H7 (cell line): ENCODE measurements at regions not wholly inside any gene's neighbourhood (a gene's known extent, or its start where the extent isn't known, plus 50 kb on each side); places are given as distances from the start of the nearest gene placed in this dataset.
"Not testable (repeated sequence)": the region's sequence is repeated elsewhere in the genome, so short reads cannot be mapped to it uniquely, and the experiment has no call there.

ENCODE experiments used
- DNase-seq: peaks from one replicate; pipeline ENCODE4 v3.0.0; 2012
- H3K27me3 ChIP-seq: 2 replicates; pipeline ENCODE4 v1.6.0; 2011; ENCODE audit warnings: mild to moderate bottlenecking, low read length; ENCODE audit not compliant: control insufficient read depth, insufficient read depth
- H3K36me3 ChIP-seq: replicated peaks from 2 replicates; pipeline ENCODE4 v1.5.1; 2011; ENCODE audit warnings: low read length; ENCODE audit not compliant: control insufficient read depth, insufficient read depth
- H3K4me3 ChIP-seq: 2 replicates; pipeline ENCODE4 v1.5.1; 2011; ENCODE audit warnings: low read depth, mild to moderate bottlenecking, control low read depth, low read length, moderate library complexity; ENCODE audit not compliant: insufficient read depth

GRCh38 chr3:110393941-110394340, 677.7 kb upstream of the NECTIN3 start:
- Histone ChIP-seq H3K36me3 (no peaks in the 10 kb centered on the region), H3K27me3 (no peaks in the 10 kb centered on the region), H3K4me3 (no peak overlapping the region)
- no peak for DNase-seq

DNA sequence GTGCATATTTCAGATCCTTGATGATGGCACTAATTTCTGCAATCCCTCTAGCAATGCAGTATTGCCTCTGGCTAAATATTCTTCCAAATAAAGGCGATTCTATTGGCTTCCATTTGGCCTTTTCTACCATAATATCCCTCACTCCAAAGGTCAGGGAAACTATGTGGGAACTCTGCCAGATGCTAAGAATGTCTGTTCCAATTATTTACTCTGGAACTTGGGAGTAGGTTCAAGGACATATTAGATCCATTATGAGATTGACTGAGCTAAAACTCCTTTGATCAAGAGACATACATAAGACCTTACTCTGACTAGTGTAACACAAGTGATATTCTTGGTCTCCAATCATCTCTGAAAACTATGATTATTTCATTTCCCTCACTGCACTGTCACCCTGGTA, 674.5 kb upstream of the NECTIN3 start:
- no peak overlapping the region for H3K4me3 ChIP-seq
- no peak for DNase-seq
- no peaks in the 10 kb centered on the region for H3K27me3 ChIP-seq
- H3K36me3 ChIP-seq: no peaks in the 10 kb centered on the region

DNA sequence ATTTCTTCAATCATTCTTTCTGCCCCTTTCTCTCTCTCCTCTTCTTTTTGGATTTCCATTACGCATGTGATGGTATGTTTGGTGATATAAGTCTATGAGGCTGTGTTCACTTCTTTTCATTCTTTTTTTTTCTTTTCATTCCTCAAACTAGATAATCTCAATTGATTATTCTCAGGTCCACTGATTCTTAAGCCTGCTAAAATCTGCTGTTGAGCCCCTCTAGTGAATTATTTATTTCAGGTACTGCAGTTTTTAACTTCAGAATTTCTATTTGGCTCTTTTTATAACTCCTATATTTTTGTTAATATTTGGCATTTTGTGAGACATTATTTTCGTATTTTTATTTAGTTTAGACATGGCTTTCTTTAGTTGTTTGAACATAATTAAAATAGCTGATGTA, 671.3 kb upstream of the NECTIN3 start:
- H3K4me3 ChIP-seq: no peak overlapping the region
- H3K27me3 ChIP-seq: no peaks in the 10 kb centered on the region
- no peak for DNase-seq
- H3K36me3 ChIP-seq: no peaks in the 10 kb centered on the region

DNA sequence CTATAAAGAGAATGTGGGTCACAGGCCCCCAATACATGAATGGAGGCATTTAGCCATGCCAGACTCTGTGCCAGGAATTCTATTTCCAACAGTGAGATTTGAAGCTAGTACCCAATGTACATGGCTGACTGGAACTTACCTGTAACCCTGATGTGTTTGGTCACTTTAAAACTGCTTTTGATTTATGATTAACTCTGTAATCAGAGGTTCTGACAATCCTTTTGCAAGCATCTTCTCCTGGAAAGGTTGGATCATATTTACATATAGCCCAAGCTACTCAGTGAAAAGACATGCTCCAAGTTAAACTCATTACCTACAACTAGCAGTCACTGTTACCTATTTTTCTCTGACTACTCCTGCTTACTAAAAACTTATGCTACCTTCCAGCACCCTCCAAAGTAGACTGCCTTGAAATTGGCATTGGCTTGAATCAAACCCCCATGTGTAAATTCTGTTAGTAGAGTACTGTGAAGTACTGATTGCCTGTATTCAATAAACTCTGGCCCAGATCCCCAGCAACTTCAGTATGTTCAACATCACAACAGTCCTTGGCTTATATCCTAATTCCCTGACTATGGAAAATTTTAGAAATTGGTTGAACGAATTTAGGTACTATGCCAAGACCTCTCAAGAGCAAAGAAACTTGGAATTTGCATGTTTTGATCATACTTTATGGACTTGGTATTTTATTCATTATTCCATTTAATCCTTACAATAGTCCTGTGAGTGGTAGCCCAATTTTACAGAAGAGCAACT, 665.6 kb upstream of the NECTIN3 start:
- no peaks in the 10 kb centered on the region for H3K27me3 ChIP-seq
- H3K36me3 ChIP-seq: no peaks in the 10 kb centered on the region
- no peak for DNase-seq
- no peak overlapping the region for H3K4me3 ChIP-seq

- no peaks in the 10 kb centered on the region for H3K27me3 ChIP-seq
- no peak overlapping the region for H3K4me3 ChIP-seq
- DNase-seq: no peak
- no peaks in the 10 kb centered on the region for H3K36me3 ChIP-seq
Observed at GRCh38 chr3:110413266-110413665, 658.4 kb upstream of the NECTIN3 start.

GRCh38 chr3:110413807-110414748, 657.5 kb upstream of the NECTIN3 start:
- Histone ChIP-seq H3K36me3 (no peaks in the 10 kb centered on the region), H3K4me3 (no peak overlapping the region), H3K27me3 (no peaks in the 10 kb centered on the region)
- no peak for DNase-seq

DNA sequence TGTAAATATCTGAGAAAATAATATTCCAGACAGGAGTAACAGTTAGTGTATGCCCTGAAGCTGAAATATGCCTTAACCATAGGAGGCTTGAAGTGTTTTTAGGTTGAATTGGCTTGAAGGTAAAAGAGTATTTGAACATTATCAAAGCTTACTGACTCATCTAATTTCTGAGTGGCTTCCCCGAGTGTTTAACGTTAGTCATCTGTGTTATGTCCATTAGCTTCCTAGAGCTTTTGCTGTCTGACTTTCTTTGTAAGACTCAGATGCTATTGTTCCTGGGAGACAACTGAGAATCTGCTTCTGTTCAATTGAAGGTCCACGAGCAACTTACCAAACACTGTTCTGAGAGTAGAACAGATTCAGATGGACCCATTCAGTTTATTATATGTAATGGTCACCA, 656.8 kb upstream of the NECTIN3 start:
- no peak for DNase-seq
- Histone ChIP-seq H3K36me3 (no peaks in the 10 kb centered on the region), H3K27me3 (no peaks in the 10 kb centered on the region), H3K4me3 (no peak overlapping the region)

DNA sequence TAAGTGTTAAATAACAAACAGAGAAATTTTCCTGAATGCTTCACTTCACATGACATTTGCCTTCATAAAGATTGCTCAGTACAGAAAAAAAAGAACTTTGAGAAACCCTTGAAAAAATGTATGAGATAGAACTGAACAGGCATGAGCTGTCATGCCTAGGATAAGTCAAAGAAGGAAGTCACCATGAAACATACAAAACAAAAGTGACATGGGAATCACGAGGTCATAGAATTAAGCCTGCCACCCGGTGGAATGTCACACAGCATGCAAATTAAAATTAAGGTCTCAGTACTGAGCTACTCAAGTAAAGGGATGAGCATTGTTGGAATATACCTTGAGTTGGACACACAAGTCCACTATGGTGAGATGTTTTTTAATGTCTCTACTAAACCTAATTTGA, 652.5 kb upstream of the NECTIN3 start:
- Histone ChIP-seq H3K36me3 (no peaks in the 10 kb centered on the region), H3K27me3 (no peaks in the 10 kb centered on the region), H3K4me3 (no peak overlapping the region)
- no peak for DNase-seq

DNA sequence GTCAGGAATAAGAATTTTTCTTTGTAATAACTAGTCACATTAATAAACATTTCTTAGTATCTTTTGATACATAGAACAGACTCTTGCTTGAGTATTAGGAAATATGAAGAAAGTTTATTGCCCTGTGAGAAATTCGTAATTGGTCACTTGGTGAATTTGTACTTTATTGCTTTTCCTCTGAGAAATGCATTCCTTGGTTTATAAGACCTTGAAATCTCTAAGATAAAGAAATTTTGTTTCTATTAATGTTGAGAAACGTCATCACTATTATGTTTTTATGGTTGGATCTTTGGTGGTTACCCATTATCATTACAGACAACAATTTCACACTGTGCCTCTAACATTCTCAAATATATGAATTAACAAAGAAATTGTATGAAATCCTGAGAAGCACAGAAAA, 652.0 kb upstream of the NECTIN3 start:
- Histone ChIP-seq H3K4me3 (no peak overlapping the region), H3K27me3 (no peaks in the 10 kb centered on the region), H3K36me3 (no peaks in the 10 kb centered on the region)
- no peak for DNase-seq

- no peak overlapping the region for H3K4me3 ChIP-seq
- no peaks in the 10 kb centered on the region for H3K27me3 ChIP-seq
- no peak for DNase-seq
- H3K36me3 ChIP-seq: no peaks in the 10 kb centered on the region
Observed at GRCh38 chr3:110420158-110420641, 651.4 kb upstream of the NECTIN3 start.

GRCh38 chr3:110423276-110423675, 648.3 kb upstream of the NECTIN3 start:
- no peaks in the 10 kb centered on the region for H3K36me3 ChIP-seq
- H3K4me3 ChIP-seq: no peak overlapping the region
- H3K27me3 ChIP-seq: no peaks in the 10 kb centered on the region
- DNase-seq: no peak

DNA sequence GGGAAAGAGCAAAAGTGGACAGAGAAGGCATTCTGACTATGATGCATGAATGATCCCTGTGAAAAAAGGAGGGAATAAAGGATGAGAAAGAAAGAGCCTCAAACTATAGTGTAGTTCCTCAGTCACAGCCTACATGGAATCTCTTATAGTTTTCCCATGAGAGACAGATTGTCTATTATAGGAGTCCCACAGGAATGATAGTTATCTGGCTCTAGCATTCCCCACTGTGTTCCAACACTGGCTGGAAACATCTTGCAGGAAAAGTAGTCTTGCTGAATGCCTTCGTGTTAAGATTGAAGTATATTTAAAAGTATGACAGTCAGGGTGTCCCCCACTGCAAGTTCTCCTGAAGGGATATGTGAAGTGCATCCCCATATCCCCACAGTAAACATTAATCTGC, 641.5 kb upstream of the NECTIN3 start:
- Histone ChIP-seq H3K27me3 (no peaks in the 10 kb centered on the region), H3K4me3 (no peak overlapping the region), H3K36me3 (no peaks in the 10 kb centered on the region)
- DNase-seq: no peak

DNA sequence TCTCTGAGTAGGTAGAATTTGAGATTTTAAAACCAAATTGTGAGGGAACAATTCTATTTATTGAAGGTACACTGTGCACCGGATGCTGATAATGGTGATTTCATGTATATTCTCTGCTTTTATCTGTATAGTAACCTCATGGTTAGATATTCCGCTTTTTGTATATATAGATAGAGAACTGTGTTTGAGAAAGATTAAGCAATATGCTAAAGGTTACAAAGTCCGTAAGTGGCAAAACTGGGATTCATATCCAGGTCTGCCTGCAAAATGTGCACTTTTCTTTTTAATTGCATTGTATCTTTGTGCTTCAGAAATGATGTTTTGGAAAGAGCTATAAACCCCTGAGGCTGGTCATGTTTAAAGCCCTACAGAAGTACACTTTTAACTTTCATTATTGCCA, 635.4 kb upstream of the NECTIN3 start:
- Histone ChIP-seq H3K4me3 (no peak overlapping the region), H3K36me3 (no peaks in the 10 kb centered on the region), H3K27me3 (no peaks in the 10 kb centered on the region)
- no peak for DNase-seq

DNA sequence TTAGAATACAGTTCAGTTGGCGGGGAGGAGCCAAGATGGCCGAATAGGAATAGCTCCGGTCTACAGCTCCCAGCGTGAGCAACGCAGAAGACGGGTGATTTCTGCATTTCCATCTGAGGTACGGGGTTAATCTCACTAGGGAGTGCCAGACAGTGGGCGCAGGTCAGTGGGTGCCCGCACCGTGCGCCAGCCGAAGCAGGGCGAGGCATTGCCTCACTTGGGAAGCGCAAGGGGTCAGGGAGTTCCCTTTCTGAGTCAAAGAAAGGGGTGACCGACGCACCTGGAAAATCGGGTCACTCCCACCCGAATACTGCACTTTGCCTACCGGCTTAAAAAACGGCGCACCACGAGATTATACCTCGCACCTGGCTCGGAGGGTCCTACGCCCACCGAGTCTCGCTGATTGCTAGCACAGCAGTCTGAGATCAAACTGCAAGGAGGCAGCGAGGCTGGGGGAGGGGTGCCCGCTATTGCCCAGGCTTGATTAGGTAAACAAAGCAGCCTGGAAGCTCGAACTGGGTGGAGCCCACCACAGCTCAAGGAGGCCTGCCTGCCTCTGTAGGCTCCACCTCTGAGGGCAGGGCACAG, 631.5 kb upstream of the NECTIN3 start:
- H3K27me3 ChIP-seq, DNase-seq, H3K4me3 ChIP-seq, H3K36me3 ChIP-seq: not testable (repeated sequence)

DNA sequence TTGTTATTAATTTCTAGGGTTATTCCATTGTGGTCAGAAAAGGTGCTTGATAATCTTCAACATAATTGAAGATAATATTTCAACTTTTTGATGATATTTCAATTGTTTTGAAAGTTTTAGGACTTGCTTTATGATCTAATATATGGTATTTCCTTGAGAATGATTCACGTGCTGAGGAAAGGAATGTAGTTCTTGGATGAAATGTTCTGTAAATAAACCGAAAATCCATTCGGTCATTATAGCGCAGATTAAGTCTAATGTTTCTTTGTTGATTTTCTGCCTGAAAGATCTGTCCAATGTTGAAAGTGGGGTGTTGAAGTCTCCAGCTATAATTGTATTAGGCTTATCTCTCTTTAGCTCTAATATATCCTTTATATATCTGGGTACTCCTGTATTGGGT, 617.5 kb upstream of the NECTIN3 start:
- Histone ChIP-seq H3K36me3 (no peaks in the 10 kb centered on the region), H3K4me3 (no peak overlapping the region), H3K27me3 (no peaks in the 10 kb centered on the region)
- DNase-seq: no peak
